Caco-2 (cell line): ENCODE measurements at regions not wholly inside any gene's neighbourhood (a gene's known extent, or its start where the extent isn't known, plus 50 kb on each side); places are given as distances from the start of the nearest gene placed in this dataset.

Source experiments
- BruUV-seq: library from RNA; stranded (reverse); fragments of 400-500 nt; replicated peaks from 2 replicates; lab custom pipeline; 2021; lab: Mats Ljungman, UMichigan
- CTCF ChIA-PET: fragments of 300-600 bp; sonication (Branson Sonifier 250); formaldehyde crosslinking; loops from one replicate; lab custom pipeline; 2022; ENCODE audit warnings: antibody characterized with exemption; lab: Charles Lee
- POLR2A ChIA-PET: fragments of 300-600 bp; sonication (Branson Sonifier 250); formaldehyde crosslinking; loops from one replicate; lab custom pipeline; 2022; ENCODE audit warnings: antibody characterized with exemption; lab: Charles Lee
- DNase-seq, 2 experiments: peaks; one replicate each; pipeline versions ENCODE4 v3.0.0 to v3.0.0-alpha.2; 2020 to 2022
- H3K27me3 ChIP-seq: replicated peaks from 2 replicates; pipeline ENCODE4 v1.6.0; 2011; ENCODE audit warnings: low read length; ENCODE audit not compliant: control insufficient read depth, insufficient read depth
- H3K36me3 ChIP-seq: 2 replicates; pipeline ENCODE4 v1.5.1; 2011; ENCODE audit warnings: low read length; ENCODE audit not compliant: control insufficient read depth, insufficient read depth
- H3K4me1 ChIP-seq: fragments of 250-450 bp; sonication (Bioruptor Pico); 2 replicates; pipeline ENCODE4 v1.5.1; 2020; ENCODE audit warnings: mild to moderate bottlenecking
- H3K4me3 ChIP-seq: 2 replicates; pipeline ENCODE4 v1.5.1; 2011; ENCODE audit warnings: low read depth, mild to moderate bottlenecking, control low read depth, low read length
- H3K9me3 ChIP-seq: fragments of 250-450 bp; sonication (Bioruptor Pico); 2 replicates; pipeline ENCODE4 v1.5.1; 2020; ENCODE audit warnings: mild to moderate bottlenecking, moderate library complexity
- H3K27ac Mint-ChIP-seq: one replicate; pipeline ENCODE4 v1.8.0; 2022; ENCODE audit warnings: mixed read lengths; ENCODE audit not compliant: unreplicated experiment
- H3K27me3 Mint-ChIP-seq: one replicate; pipeline ENCODE4 v1.8.0; 2022; ENCODE audit warnings: mixed read lengths; ENCODE audit not compliant: insufficient read depth, unreplicated experiment
- H3K36me3 Mint-ChIP-seq: one replicate; pipeline ENCODE4 v1.8.0; 2022; ENCODE audit warnings: mild to moderate bottlenecking, mixed read lengths; ENCODE audit not compliant: insufficient read depth, unreplicated experiment
- H3K4me1 Mint-ChIP-seq: one replicate; pipeline ENCODE4 v1.8.0; 2022; ENCODE audit warnings: low read depth, mixed read lengths; ENCODE audit not compliant: unreplicated experiment
- H3K4me3 Mint-ChIP-seq: one replicate; pipeline ENCODE4 v1.8.0; 2022; ENCODE audit warnings: mild to moderate bottlenecking, moderate library complexity, mixed read lengths; ENCODE audit not compliant: unreplicated experiment
- H3K9me3 Mint-ChIP-seq: one replicate; pipeline ENCODE4 v1.8.0; 2022; ENCODE audit warnings: mixed read lengths; ENCODE audit not compliant: unreplicated experiment
- CTCF ChIP-seq, 2 experiments: fragments of 200-600 bp in 1 of 2; IDR thresholded peaks; 1 replicate in 1 of 2; 2 replicates in 1 of 2; pipeline versions ENCODE4 v1.5.1 to v1.8.0; 2011 to 2022; ENCODE audit warnings: antibody characterized with exemption in 1 of 2, control low read depth in 1 of 2, inconsistent platforms in 1 of 2, low read depth in 1 of 2, low read length in 1 of 2, mild to moderate bottlenecking in 1 of 2, moderate library complexity in 1 of 2; ENCODE audit not compliant: insufficient read depth in 1 of 2, severe bottlenecking in 1 of 2, unreplicated experiment in 1 of 2
- intact Hi-C: fragments of 100-400 bp; cut with micrococcal nuclease; formaldehyde crosslinking; loops from one replicate; pipeline ENCODE4 v1.10.0; 2022; ENCODE audit not compliant: unreplicated experiment

GRCh38 chr13:59472134-59472533, 691.6 kb downstream of the DIAPH3 start:
- TF ChIP-seq CTCF (IDR thresholded peaks at IDR 0.05; ENCODE audit: insufficient read depth in 1 of 2, low read depth in 1 of 2, low read length in 1 of 2, severe bottlenecking in 1 of 2, unreplicated experiment in 1 of 2), result no peak

GRCh38 chr13:59474696-59475095, 689.0 kb downstream of the DIAPH3 start:
- TF ChIP-seq CTCF (IDR thresholded peaks at IDR 0.05; ENCODE audit: insufficient read depth in 1 of 2, low read depth in 1 of 2, low read length in 1 of 2, severe bottlenecking in 1 of 2, unreplicated experiment in 1 of 2), result no peak
- Mint-ChIP-seq H3K4me3 (no peak overlapping the region), H3K36me3 (no peaks in the 10 kb centered on the region), H3K4me1 (no peaks in the 10 kb centered on the region), H3K9me3 (no peaks in the 10 kb centered on the region), H3K27me3 (peaks cover 3% of the 10 kb centered on the region), H3K27ac (no peak overlapping the region)
- Histone ChIP-seq H3K27me3 (no peaks in the 10 kb centered on the region), H3K36me3 (no peaks in the 10 kb centered on the region), H3K4me3 (no peak overlapping the region), H3K4me1 (no peaks in the 10 kb centered on the region), H3K9me3 (peaks cover 6% of the 10 kb centered on the region)
- no peak for DNase-seq
- intact Hi-C loops, result loop anchor here (5.0 kb wide), 1 partner anchor 82 kb away; no protein-coding TSS in a partner anchor
- POLR2A ChIA-PET, result no interaction called here
- CTCF ChIA-PET, result no interaction called here
- no TSS peak for BruUV-seq

More at GRCh38 chr13:59472134-59472533, 691.6 kb downstream of the DIAPH3 start:
- Mint-ChIP-seq H3K4me1 (no peaks in the 10 kb centered on the region), H3K36me3 (no peaks in the 10 kb centered on the region), H3K9me3 (peaks cover 12% of the 10 kb centered on the region), H3K27ac (no peak overlapping the region), H3K27me3 (peaks cover 3% of the 10 kb centered on the region), H3K4me3 (no peak overlapping the region)
- Histone ChIP-seq H3K36me3 (no peaks in the 10 kb centered on the region), H3K27me3 (no peaks in the 10 kb centered on the region), H3K9me3 (peaks cover 9% of the 10 kb centered on the region), H3K4me1 (no peaks in the 10 kb centered on the region; the same call in 1 of the 2 replicates), H3K4me3 (no peak overlapping the region)
- intact Hi-C loops, result no loop called here
- no peak for DNase-seq
- BruUV-seq, result no TSS peak
- ChIA-PET CTCF (no interaction called here), POLR2A (no interaction called here)

GRCh38 chr13:59475911-59476310, 687.8 kb downstream of the DIAPH3 start:
- Histone ChIP-seq H3K36me3 (no peaks in the 10 kb centered on the region), H3K4me1 (no peaks in the 10 kb centered on the region), H3K27me3 (no peaks in the 10 kb centered on the region), H3K4me3 (no peak overlapping the region), H3K9me3 (peaks cover 3% of the 10 kb centered on the region; the same call in 1 of the 2 replicates)
- POLR2A ChIA-PET, result no interaction called here
- Mint-ChIP-seq H3K4me3 (no peak overlapping the region), H3K27me3 (peaks cover 3% of the 10 kb centered on the region), H3K36me3 (no peaks in the 10 kb centered on the region), H3K4me1 (peaks cover 3% of the 10 kb centered on the region), H3K9me3 (no peaks in the 10 kb centered on the region), H3K27ac (no peak overlapping the region)
- no peak for TF ChIP-seq CTCF (IDR thresholded peaks at IDR 0.05; ENCODE audit: insufficient read depth in 1 of 2, low read depth in 1 of 2, low read length in 1 of 2, severe bottlenecking in 1 of 2, unreplicated experiment in 1 of 2)
- CTCF ChIA-PET, result no interaction called here
- no TSS peak for BruUV-seq
- intact Hi-C loops, result loop anchor here (5.0 kb wide), 1 partner anchor 84 kb away; no protein-coding TSS in a partner anchor
- no peak for DNase-seq
